ENCODE measurements at regions not wholly inside any gene's neighbourhood (a gene's known extent, or its start where the extent isn't known, plus 50 kb on each side); places are given as distances from the start of the nearest gene placed in this dataset.
"Not testable (repeated sequence)": the region's sequence is repeated elsewhere in the genome, so short reads cannot be mapped to it uniquely, and the experiment has no call there.

- Histone ChIP-seq H3K4me1 (ENCODE audit: control insufficient read depth, insufficient read depth, low read length) (no peaks in the 10 kb centered on the region), H3K9ac (ENCODE audit: low read length) (no peak overlapping the region), H3K36me3 (ENCODE audit: control insufficient read depth, insufficient read depth, low read length, severe bottlenecking) (no peaks in the 10 kb centered on the region), H3K27me3 (replicated peaks; ENCODE audit: control insufficient read depth, insufficient read depth, low read length) (peaks cover 18% of the 10 kb centered on the region), H3K9me3 (ENCODE audit: control insufficient read depth, low read length) (peaks cover 6% of the 10 kb centered on the region), H3K4me3 (ENCODE audit: low read length) (no peak overlapping the region)
- no peak for DNase-seq (ENCODE audit: low read depth)
Observed at GRCh38 chr9:96056226-96056625, 180.7 kb downstream of the ERCC6L2 start.

DNA sequence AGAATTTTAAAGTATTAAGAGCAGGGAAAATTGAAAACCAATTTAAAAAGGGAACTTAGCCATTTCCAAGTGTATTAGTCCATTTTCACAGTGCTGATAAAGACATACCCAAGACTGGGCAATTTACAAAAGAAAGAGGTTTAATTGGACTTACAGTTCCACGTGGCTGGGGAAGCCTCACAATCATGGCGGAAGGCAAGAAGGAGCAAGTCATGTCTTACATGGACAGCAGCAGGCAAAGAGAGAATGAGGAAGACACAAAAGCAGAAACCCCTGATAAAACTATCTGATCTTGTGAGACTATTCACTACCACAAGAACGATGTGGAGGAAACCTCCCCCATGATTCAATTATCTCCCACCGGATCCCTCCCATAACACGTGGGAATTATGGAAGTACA, 178.8 kb downstream of the ERCC6L2 start:
- not testable (repeated sequence) for H3K36me3 ChIP-seq (ENCODE audit: control insufficient read depth, insufficient read depth, low read length, severe bottlenecking); H3K4me1 ChIP-seq (ENCODE audit: control insufficient read depth, insufficient read depth, low read length); H3K9me3 ChIP-seq (ENCODE audit: control insufficient read depth, low read length); H3K4me3 ChIP-seq (ENCODE audit: low read length); H3K9ac ChIP-seq (ENCODE audit: low read length); DNase-seq (ENCODE audit: low read depth)
- peaks cover 21% of the 10 kb centered on the region for H3K27me3 ChIP-seq (replicated peaks; ENCODE audit: control insufficient read depth, insufficient read depth, low read length)

- Histone ChIP-seq H3K36me3 (ENCODE audit: control insufficient read depth, insufficient read depth, low read length, severe bottlenecking) (no peaks in the 10 kb centered on the region), H3K4me3 (ENCODE audit: low read length) (no peak overlapping the region), H3K9ac (ENCODE audit: low read length) (no peak overlapping the region), H3K9me3 (ENCODE audit: control insufficient read depth, low read length) (no peaks in the 10 kb centered on the region), H3K4me1 (ENCODE audit: control insufficient read depth, insufficient read depth, low read length) (no peaks in the 10 kb centered on the region), H3K27me3 (replicated peaks; ENCODE audit: control insufficient read depth, insufficient read depth, low read length) (peaks cover 22% of the 10 kb centered on the region)
- no peak for DNase-seq (ENCODE audit: low read depth)
Observed at GRCh38 chr9:96052686-96053085, 177.2 kb downstream of the ERCC6L2 start.

GRCh38 chr9:96051423-96051822, 175.9 kb downstream of the ERCC6L2 start:
- Histone ChIP-seq H3K36me3 (ENCODE audit: control insufficient read depth, insufficient read depth, low read length, severe bottlenecking) (no peaks in the 10 kb centered on the region), H3K4me1 (ENCODE audit: control insufficient read depth, insufficient read depth, low read length) (no peaks in the 10 kb centered on the region), H3K27me3 (replicated peaks; ENCODE audit: control insufficient read depth, insufficient read depth, low read length) (peaks cover 27% of the 10 kb centered on the region), H3K9ac (ENCODE audit: low read length) (no peak overlapping the region), H3K9me3 (ENCODE audit: control insufficient read depth, low read length) (no peaks in the 10 kb centered on the region), H3K4me3 (ENCODE audit: low read length) (no peak overlapping the region)
- DNase-seq (ENCODE audit: low read depth), result no peak

GRCh38 chr9:96050861-96051155, 175.3 kb downstream of the ERCC6L2 start:
- H3K9ac ChIP-seq (ENCODE audit: low read length), result no peak overlapping the region
- DNase-seq (ENCODE audit: low read depth), result no peak
- no peaks in the 10 kb centered on the region for H3K36me3 ChIP-seq (ENCODE audit: control insufficient read depth, insufficient read depth, low read length, severe bottlenecking)
- no peaks in the 10 kb centered on the region for H3K4me1 ChIP-seq (ENCODE audit: control insufficient read depth, insufficient read depth, low read length)
- no peak overlapping the region for H3K4me3 ChIP-seq (ENCODE audit: low read length)
- H3K9me3 ChIP-seq (ENCODE audit: control insufficient read depth, low read length), result no peaks in the 10 kb centered on the region
- peaks cover 33% of the 10 kb centered on the region for H3K27me3 ChIP-seq (replicated peaks; ENCODE audit: control insufficient read depth, insufficient read depth, low read length)

DNA sequence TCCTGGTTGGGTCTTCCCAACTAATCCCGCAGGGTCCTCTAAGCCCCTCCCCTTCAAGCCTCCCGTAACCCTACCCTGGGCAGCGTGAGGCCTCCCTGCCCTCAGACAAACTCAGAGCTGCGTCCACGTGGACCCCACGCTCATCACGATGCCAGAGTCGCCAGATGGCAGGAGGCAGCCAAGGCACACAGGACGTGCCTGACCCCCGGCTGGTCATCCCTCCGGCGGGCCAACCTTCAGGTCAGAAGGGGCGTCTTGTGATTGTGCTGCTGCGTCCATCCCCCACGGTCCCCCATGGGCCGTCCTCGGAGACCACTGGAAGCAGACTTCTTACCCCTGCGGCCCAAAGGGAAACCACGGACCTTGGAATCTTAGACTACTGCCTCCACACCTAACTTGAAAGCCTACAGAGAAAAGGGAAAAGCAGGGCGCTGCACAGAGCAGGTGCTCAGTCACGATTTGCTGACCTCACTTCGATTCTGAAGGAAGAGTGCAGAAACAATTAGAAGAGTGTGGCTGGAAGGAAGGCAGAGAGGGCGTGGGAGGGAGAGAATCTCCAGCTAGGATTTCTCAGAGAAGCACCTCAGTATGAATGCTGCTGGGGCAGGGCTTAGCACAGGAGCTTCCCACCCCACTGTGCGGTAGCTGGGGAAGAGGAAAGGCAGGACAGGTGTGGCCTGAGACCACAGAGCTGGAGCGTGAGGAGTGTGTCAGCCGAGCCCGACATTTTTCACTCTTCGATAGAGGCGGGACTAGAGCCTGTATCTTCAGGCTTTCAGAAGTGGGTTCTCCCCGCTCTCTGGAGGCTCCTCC, 174.8 kb downstream of the ERCC6L2 start:
- DNase-seq (ENCODE audit: low read depth), result no peak
- H3K9me3 ChIP-seq (ENCODE audit: control insufficient read depth, low read length), result no peaks in the 10 kb centered on the region
- H3K4me1 ChIP-seq (ENCODE audit: control insufficient read depth, insufficient read depth, low read length), result no peaks in the 10 kb centered on the region
- no peak overlapping the region for H3K4me3 ChIP-seq (ENCODE audit: low read length)
- H3K9ac ChIP-seq (ENCODE audit: low read length), result no peak overlapping the region
- peaks cover 36% of the 10 kb centered on the region for H3K27me3 ChIP-seq (replicated peaks; ENCODE audit: control insufficient read depth, insufficient read depth, low read length)
- H3K36me3 ChIP-seq (ENCODE audit: control insufficient read depth, insufficient read depth, low read length, severe bottlenecking), result no peaks in the 10 kb centered on the region

DNA sequence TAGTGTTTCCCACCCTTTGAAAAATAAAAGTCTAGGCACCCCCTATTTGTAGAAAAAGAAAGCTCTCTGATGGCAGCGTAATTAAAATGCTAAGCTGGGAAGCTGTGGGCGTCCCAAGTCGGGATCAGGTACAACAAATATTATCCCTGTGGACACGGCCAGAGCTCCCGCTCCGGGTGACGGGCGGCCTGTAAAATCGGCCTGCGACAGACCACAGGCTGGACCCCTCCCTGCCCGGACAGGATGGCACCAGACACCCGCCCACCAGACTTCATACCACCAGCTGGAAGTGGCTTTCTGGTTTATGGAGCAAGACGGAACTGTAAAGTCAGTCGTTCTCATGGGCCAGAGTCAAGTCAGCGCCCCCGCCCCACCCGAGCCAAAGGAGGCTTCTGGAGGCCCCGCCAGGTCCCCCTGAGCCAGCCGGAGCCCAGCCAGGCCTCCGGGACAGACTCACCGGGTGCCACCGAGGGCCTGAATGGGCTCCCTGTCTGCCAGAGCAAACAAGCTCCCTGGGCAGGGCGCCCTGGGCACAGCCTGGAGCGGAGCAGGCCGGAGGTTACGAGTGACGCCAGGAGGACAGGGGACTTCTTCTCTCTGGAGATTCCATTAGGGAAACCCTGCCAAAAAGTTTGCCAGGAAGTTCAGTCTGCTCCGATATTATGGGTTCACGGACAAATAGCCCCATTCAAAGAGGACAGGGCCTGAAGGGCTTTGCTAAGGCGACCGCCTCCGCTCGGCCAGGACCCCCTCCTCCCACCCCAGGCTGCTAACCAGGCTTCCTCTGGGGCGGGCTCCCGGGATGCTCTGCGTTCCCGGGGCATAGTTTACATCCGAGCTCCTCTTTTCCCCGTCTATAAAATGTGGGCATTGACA, 173.7 kb downstream of the ERCC6L2 start:
- H3K36me3 ChIP-seq (ENCODE audit: control insufficient read depth, insufficient read depth, low read length, severe bottlenecking), result no peaks in the 10 kb centered on the region
- H3K4me3 ChIP-seq (ENCODE audit: low read length), result no peak overlapping the region
- no peak for DNase-seq (ENCODE audit: low read depth)
- H3K27me3 ChIP-seq (replicated peaks; ENCODE audit: control insufficient read depth, insufficient read depth, low read length), result peaks cover 36% of the 10 kb centered on the region
- no peaks in the 10 kb centered on the region for H3K9me3 ChIP-seq (ENCODE audit: control insufficient read depth, low read length)
- H3K9ac ChIP-seq (ENCODE audit: low read length), result no peak overlapping the region
- H3K4me1 ChIP-seq (ENCODE audit: control insufficient read depth, insufficient read depth, low read length), result no peaks in the 10 kb centered on the region

- H3K4me3 ChIP-seq (ENCODE audit: low read length), result no peak overlapping the region
Observed at GRCh38 chr9:96048104-96048955, 172.8 kb downstream of the ERCC6L2 start.

DNA sequence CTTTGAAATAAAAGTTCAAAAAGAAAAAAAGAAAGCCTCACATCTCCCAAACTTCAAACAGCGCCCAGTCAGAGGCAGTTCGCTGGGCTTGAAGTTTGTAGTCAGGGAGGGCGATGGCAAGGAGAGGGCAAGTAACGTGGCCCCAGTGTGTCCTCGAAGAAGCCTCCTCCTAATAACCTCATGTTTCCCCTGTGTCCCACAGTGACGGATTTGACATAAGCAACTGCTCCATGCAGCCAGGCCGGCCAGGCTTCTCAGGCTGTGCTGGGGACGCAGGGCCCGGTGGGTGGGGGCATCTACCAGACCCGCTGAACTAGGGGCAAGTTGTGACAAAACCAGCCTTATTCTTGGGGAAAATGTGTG, 172.2 kb downstream of the ERCC6L2 start:
- no peak for DNase-seq (ENCODE audit: low read depth)

More at GRCh38 chr9:96048104-96048955, 172.8 kb downstream of the ERCC6L2 start:
- H3K36me3 ChIP-seq (ENCODE audit: control insufficient read depth, insufficient read depth, low read length, severe bottlenecking), result no peaks in the 10 kb centered on the region
- DNase-seq (ENCODE audit: low read depth), result no peak
- peaks cover 39% of the 10 kb centered on the region for H3K27me3 ChIP-seq (replicated peaks; ENCODE audit: control insufficient read depth, insufficient read depth, low read length)
- no peaks in the 10 kb centered on the region for H3K4me1 ChIP-seq (ENCODE audit: control insufficient read depth, insufficient read depth, low read length)
- no peaks in the 10 kb centered on the region for H3K9me3 ChIP-seq (ENCODE audit: control insufficient read depth, low read length)
- H3K9ac ChIP-seq (ENCODE audit: low read length), result no peak overlapping the region

DNA sequence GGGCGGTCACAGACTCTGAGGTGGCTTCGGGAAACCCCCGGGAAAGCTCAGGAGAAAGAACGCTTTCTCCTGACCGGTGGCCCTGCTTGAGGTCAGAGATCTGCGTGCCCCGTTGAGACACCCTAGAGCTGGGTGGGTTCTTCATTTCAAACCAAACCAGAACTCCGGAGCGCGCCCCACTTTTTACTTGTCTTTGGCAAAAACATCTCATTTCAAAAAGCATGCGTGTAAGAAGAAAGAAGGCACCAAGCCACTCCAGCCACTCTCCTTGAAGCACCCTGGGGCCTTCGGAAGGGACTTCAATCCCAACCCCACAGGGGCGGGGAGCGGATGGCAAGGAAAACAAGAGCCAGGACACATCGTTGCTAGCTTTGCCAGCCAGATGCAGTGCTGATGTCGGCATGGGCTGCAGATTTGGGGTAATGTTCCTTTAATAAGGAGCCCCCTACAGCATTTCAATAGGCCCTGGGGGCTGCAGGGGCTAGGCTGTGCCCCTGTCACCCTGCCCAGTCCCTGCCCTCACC, 171.7 kb downstream of the ERCC6L2 start:
- no peaks in the 10 kb centered on the region for H3K36me3 ChIP-seq (ENCODE audit: control insufficient read depth, insufficient read depth, low read length, severe bottlenecking)
- no peak overlapping the region for H3K9ac ChIP-seq (ENCODE audit: low read length)
- no peak overlapping the region for H3K4me3 ChIP-seq (ENCODE audit: low read length)
- no peaks in the 10 kb centered on the region for H3K4me1 ChIP-seq (ENCODE audit: control insufficient read depth, insufficient read depth, low read length)
- no peaks in the 10 kb centered on the region for H3K9me3 ChIP-seq (ENCODE audit: control insufficient read depth, low read length)
- no peak for DNase-seq (ENCODE audit: low read depth)
- H3K27me3 ChIP-seq (replicated peaks; ENCODE audit: control insufficient read depth, insufficient read depth, low read length), result peaks cover 34% of the 10 kb centered on the region

More for the DNA sequence above, 172.2 kb downstream of the ERCC6L2 start:
- H3K9me3 ChIP-seq (ENCODE audit: control insufficient read depth, low read length), result no peaks in the 10 kb centered on the region
- H3K9ac ChIP-seq (ENCODE audit: low read length), result no peak overlapping the region
- H3K36me3 ChIP-seq (ENCODE audit: control insufficient read depth, insufficient read depth, low read length, severe bottlenecking), result no peaks in the 10 kb centered on the region
- no peaks in the 10 kb centered on the region for H3K4me1 ChIP-seq (ENCODE audit: control insufficient read depth, insufficient read depth, low read length)
- peaks cover 39% of the 10 kb centered on the region for H3K27me3 ChIP-seq (replicated peaks; ENCODE audit: control insufficient read depth, insufficient read depth, low read length)
- H3K4me3 ChIP-seq (ENCODE audit: low read length), result no peak overlapping the region

- no peaks in the 10 kb centered on the region for H3K4me1 ChIP-seq (ENCODE audit: control insufficient read depth, insufficient read depth, low read length)
- H3K9ac ChIP-seq (ENCODE audit: low read length), result no peak overlapping the region
- no peak overlapping the region for H3K4me3 ChIP-seq (ENCODE audit: low read length)
- no peaks in the 10 kb centered on the region for H3K36me3 ChIP-seq (ENCODE audit: control insufficient read depth, insufficient read depth, low read length, severe bottlenecking)
- DNase-seq (ENCODE audit: low read depth), result no peak
- H3K27me3 ChIP-seq (replicated peaks; ENCODE audit: control insufficient read depth, insufficient read depth, low read length), result peaks cover 34% of the 10 kb centered on the region
- no peaks in the 10 kb centered on the region for H3K9me3 ChIP-seq (ENCODE audit: control insufficient read depth, low read length)
Observed at GRCh38 chr9:96045811-96046210, 170.3 kb downstream of the ERCC6L2 start.
